Kidney (tissue), 13 donors: ENCODE measurements at regions not wholly inside any gene's neighbourhood (a gene's known extent, or its start where the extent isn't known, plus 50 kb on each side); places are given as distances from the start of the nearest gene placed in this dataset.

Experiments used
- DNase-seq, 5 donors: peaks; one replicate each; pipeline ENCODE4 v3.0.0-alpha.2; 2013 to 2020
- FAIRE-seq: peaks from 2 replicates; lab custom pipeline; 2012; peaks lifted over from hg19 to GRCh38; lab: Jason Lieb, UNC
- H3K27ac ChIP-seq, 2 donors: one replicate each; pipeline ENCODE4 v1.7.0; 2013; ENCODE audit warnings: low read depth in 2 of 2, low read length in 2 of 2, inconsistent platforms in 1 of 2
- H3K27me3 ChIP-seq: one replicate; pipeline ENCODE4 v1.7.1; 2013; ENCODE audit warnings: low read length, inconsistent platforms; ENCODE audit not compliant: control insufficient read depth, insufficient read depth
- H3K36me3 ChIP-seq, 3 donors: one replicate each; pipeline versions ENCODE4 v1.7.0 to v1.7.1; 2013; ENCODE audit warnings: low read length in 3 of 3, control low read depth in 1 of 3, inconsistent platforms in 1 of 3; ENCODE audit not compliant: insufficient read depth in 3 of 3, control insufficient read depth in 2 of 3
- H3K4me1 ChIP-seq, 3 donors: one replicate each; pipeline versions ENCODE4 v1.7.0 to v1.7.1; 2013; ENCODE audit warnings: low read length in 3 of 3, inconsistent platforms in 1 of 3, low read depth in 1 of 3; ENCODE audit not compliant: control insufficient read depth in 2 of 3, insufficient read depth in 2 of 3
- H3K4me3 ChIP-seq, 3 donors: one replicate each; pipeline versions ENCODE4 v1.7.0 to v1.8.1; 2013; ENCODE audit warnings: low read length in 3 of 3, control low read depth in 1 of 3, inconsistent platforms in 1 of 3
- H3K9ac ChIP-seq, 3 donors: one replicate each; pipeline versions ENCODE4 v1.7.0 to v1.7.1; 2013; ENCODE audit warnings: low read length in 3 of 3, control low read depth in 1 of 3, inconsistent platforms in 1 of 3
- H3K9me3 ChIP-seq, 3 donors: one replicate each; pipeline versions ENCODE4 v1.7.0 to v1.7.1; 2013; ENCODE audit warnings: low read length in 3 of 3, control low read depth in 1 of 3, inconsistent platforms in 1 of 3; ENCODE audit not compliant: control insufficient read depth in 2 of 3, insufficient read depth in 1 of 3
- intact Hi-C: fragments of 100-400 bp; cut with DNase I; formaldehyde crosslinking; loops from one replicate; pipeline ENCODE4 v1.11.1; 2022
- TF ChIP-seq, protein P1 (sequence below): IDR thresholded peaks from 3 replicates; pipeline ENCODE4 v1.5.1; 2012; ENCODE audit warnings: mild to moderate bottlenecking, moderate library complexity, borderline replicate concordance; ENCODE audit not compliant: insufficient read depth; ENCODE audit errors: extremely low read depth
- donor health status: control.
- donor health status: control.
- donor health status: control.
- donor health status: control.
- donor health status: control.
- donor health status: DM: yes; HTN: yes; CAD: no.
- donor health status: Normal renal cell carcinoma (clear cell type).

DNA sequence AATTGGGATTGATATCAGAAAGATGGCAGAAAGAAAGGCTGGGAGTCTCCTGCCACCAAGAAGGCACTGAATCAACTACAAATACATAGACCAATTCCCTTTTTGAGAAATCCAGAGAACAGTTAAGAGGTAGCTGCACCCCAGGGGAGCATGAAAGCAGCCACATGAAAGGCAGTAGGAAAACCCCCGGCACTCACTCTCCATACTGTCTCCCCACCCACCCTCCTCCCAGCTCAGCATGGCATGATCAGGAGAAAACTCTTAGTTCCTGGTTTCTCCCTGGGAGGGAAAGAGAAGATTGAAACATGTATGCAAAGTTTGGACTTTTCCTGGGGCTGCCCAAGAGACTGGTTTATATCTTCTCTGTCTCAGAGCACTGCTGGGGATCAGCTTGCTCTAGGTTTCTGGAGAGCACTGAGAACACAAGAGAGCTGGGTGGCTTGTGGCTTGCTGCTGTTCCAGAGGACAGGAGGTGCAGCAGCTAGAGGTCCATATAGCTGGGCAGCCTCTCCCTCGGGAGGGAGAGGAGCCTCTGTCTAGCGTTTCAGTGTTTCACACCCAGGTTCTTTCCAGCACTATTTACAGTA is 305.7 kb downstream of the PDGFC start:
- TF ChIP-seq, protein P1, sequence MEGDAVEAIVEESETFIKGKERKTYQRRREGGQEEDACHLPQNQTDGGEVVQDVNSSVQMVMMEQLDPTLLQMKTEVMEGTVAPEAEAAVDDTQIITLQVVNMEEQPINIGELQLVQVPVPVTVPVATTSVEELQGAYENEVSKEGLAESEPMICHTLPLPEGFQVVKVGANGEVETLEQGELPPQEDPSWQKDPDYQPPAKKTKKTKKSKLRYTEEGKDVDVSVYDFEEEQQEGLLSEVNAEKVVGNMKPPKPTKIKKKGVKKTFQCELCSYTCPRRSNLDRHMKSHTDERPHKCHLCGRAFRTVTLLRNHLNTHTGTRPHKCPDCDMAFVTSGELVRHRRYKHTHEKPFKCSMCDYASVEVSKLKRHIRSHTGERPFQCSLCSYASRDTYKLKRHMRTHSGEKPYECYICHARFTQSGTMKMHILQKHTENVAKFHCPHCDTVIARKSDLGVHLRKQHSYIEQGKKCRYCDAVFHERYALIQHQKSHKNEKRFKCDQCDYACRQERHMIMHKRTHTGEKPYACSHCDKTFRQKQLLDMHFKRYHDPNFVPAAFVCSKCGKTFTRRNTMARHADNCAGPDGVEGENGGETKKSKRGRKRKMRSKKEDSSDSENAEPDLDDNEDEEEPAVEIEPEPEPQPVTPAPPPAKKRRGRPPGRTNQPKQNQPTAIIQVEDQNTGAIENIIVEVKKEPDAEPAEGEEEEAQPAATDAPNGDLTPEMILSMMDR: no peak
- intact Hi-C loops: no loop called here
- Histone ChIP-seq H3K36me3 (no peaks in the 10 kb centered on the region), H3K9ac (no peak overlapping the region), H3K27me3 (no peaks in the 10 kb centered on the region), H3K27ac (no peak overlapping the region), H3K4me3 (no peak overlapping the region), H3K4me1 (no peaks in the 10 kb centered on the region), H3K9me3 (no peaks in the 10 kb centered on the region)
- DNase-seq (no peak), FAIRE-seq (no peak)

DNA sequence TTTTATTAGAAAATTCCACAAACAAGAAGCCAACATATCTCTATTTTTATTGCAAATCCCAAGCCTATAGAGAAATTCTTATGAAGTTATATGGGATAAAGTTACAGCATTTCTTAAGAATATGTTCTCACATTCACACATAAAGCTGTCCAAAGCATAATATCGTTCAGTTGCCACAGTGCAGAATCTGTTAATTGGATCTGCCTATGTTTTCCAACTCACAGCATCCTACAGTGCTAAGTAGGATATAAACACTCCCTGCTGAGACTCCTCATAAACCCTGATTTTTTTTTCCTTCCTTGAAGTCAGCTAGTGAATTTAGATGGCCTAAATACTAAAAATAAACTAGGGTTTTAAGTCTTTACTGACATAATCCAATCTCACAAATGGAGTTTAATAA is 307.9 kb downstream of the PDGFC start:
- no peak for FAIRE-seq
- H3K4me1 ChIP-seq: no peaks in the 10 kb centered on the region

DNA sequence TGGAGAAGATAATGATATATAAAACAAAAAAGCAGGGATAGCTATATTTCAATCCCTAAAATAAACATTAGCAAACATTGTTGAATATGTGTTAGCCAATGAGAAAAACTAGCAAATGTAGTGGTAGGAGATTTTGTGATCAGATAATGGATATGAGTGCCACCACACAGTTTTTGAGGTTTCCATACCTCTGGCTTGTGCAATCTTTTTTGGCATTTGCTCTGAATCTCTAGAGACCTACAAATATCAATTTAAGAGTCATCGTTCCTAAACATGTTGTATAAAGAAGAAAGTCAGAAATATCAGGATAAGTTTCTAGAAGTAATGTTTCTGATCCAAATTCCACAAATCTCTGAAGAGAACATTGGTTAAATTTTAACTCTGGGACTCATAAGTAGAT is 308.7 kb downstream of the PDGFC start:
- TF ChIP-seq, protein P1: no peak
- no peaks in the 10 kb centered on the region for H3K36me3 ChIP-seq
- H3K9me3 ChIP-seq: no peaks in the 10 kb centered on the region
- H3K27ac ChIP-seq: no peak overlapping the region
- H3K9ac ChIP-seq: no peak overlapping the region
- H3K4me1 ChIP-seq: no peaks in the 10 kb centered on the region
- no peak for DNase-seq
- no peaks in the 10 kb centered on the region for H3K27me3 ChIP-seq
- no peak for FAIRE-seq
- no peak overlapping the region for H3K4me3 ChIP-seq
- intact Hi-C loops: no loop called here

More for the DNA sequence above, 307.9 kb downstream of the PDGFC start:
- no peaks in the 10 kb centered on the region for H3K36me3 ChIP-seq
- TF ChIP-seq, protein P1: no peak
- DNase-seq: no peak
- intact Hi-C loops: no loop called here
- no peak overlapping the region for H3K4me3 ChIP-seq
- no peak overlapping the region for H3K27ac ChIP-seq
- H3K27me3 ChIP-seq: no peaks in the 10 kb centered on the region
- no peaks in the 10 kb centered on the region for H3K9me3 ChIP-seq
- H3K9ac ChIP-seq: no peak overlapping the region

DNA sequence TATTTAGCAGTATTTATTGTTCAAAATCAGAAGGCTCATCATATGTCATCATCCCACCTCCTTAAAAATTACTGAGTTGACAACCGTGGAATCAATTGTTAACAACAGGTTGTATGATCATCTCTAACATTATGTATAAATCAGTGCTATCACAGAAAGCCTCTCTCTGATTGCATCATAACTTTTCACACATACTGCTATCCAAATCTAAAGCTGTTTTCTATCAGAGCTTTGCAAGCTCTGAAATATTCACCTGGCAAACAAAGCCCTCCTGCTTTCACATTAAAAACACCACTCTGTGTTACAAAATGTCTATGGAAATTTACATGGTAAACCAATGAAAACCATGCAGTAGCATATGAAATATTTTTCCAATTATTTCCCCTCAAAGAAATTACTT is 310.0 kb downstream of the PDGFC start:
- Histone ChIP-seq H3K9ac (no peak overlapping the region), H3K27me3 (no peaks in the 10 kb centered on the region), H3K27ac (no peak overlapping the region), H3K36me3 (no peaks in the 10 kb centered on the region), H3K4me3 (no peak overlapping the region), H3K9me3 (no peaks in the 10 kb centered on the region), H3K4me1 (no peaks in the 10 kb centered on the region)
- intact Hi-C loops: no loop called here
- no peak for FAIRE-seq
- DNase-seq: no peak
- TF ChIP-seq, protein P1: no peak
